Transverse colon (tissue), 4 donors: ENCODE measurements at regions not wholly inside any gene's neighbourhood (a gene's known extent, or its start where the extent isn't known, plus 50 kb on each side); places are given as distances from the start of the nearest gene placed in this dataset.

Source experiments
- DNase-seq: peaks from one replicate; pipeline ENCODE4 v3.0.0-alpha.2; 2019
- H3K27ac ChIP-seq, 4 donors: fragments of 200-600 bp; sonication (generic); 2 replicates each; pipeline ENCODE4 v1.5.1; 2016 to 2018; ENCODE audit warnings: inconsistent platforms in 4 of 4
- H3K27me3 ChIP-seq: fragments of 200-600 bp; sonication (generic); 2 replicates; pipeline ENCODE4 v1.5.1; 2017; ENCODE audit warnings: inconsistent platforms
- H3K36me3 ChIP-seq, 4 donors: fragments of 200-600 bp; sonication (generic); 2 replicates each; pipeline ENCODE4 v1.5.1; 2017 to 2019; ENCODE audit warnings: inconsistent platforms in 4 of 4
- H3K4me1 ChIP-seq, 4 donors: fragments of 200-600 bp; sonication (generic); 2 replicates each; pipeline ENCODE4 v1.5.1; 2017 to 2020; ENCODE audit warnings: inconsistent platforms in 4 of 4
- H3K4me3 ChIP-seq, 4 donors: fragments of 200-600 bp; sonication (generic); 1 replicate in 1 of 4; 2 replicates in 3 of 4; pipeline versions ENCODE4 v1.5.1 to v1.6.1; 2017 to 2019; ENCODE audit warnings: inconsistent platforms in 4 of 4
- H3K9me3 ChIP-seq, 2 donors: fragments of 200-600 bp; sonication (generic); 2 replicates each; pipeline ENCODE4 v1.5.1; 2017 to 2019; ENCODE audit warnings: inconsistent platforms in 2 of 2
- CTCF ChIP-seq, 5 experiments: fragments of 200-600 bp in 3 of 5; fragments of 450-650 bp in 2 of 5; sonication (generic) in 3 of 5; IDR thresholded peaks; 1 replicate in 2 of 5; 2 replicates in 3 of 5; pipeline ENCODE4 v1.5.1; 2016 to 2017; ENCODE audit warnings: antibody characterized with exemption in 5 of 5, inconsistent platforms in 3 of 5, mild to moderate bottlenecking in 2 of 5, moderate library complexity in 1 of 5
- EP300 ChIP-seq: sonication (generic); formaldehyde crosslinking; IDR thresholded peaks from one replicate; pipeline ENCODE4 v1.6.1; 2017; ENCODE audit warnings: antibody characterized with exemption, low read depth
- POLR2A ChIP-seq: fragments of 450-650 bp; IDR thresholded peaks from one replicate; pipeline ENCODE4 v1.6.1; 2016; ENCODE audit warnings: antibody characterized with exemption, mild to moderate bottlenecking, moderate library complexity
- POLR2AphosphoS5 ChIP-seq, 3 donors: sonication (generic); formaldehyde crosslinking; IDR thresholded peaks; one replicate each; pipeline ENCODE4 v1.6.1; 2016; ENCODE audit warnings: antibody characterized with exemption in 3 of 3
- WGBS, 2 donors: methylation state at CpG; one replicate each; pipeline ENCODE4 v1.1.5; 2018; ENCODE audit warnings: low coverage in 1 of 2; 5-methylcytosine and 5-hydroxymethylcytosine counted together
- in situ Hi-C, 4 donors: fragments of 200-750 bp; cut with MboI; loops; one replicate each; pipeline versions ENCODE4 v1.15.0 to v1.15.1; 2017; ENCODE audit warnings: low sequenced_read_pairs in 3 of 4, low pct_ligation_motif_present in 1 of 4, low pct_unique_long_range_greater_than_20kb in 1 of 4
- intact Hi-C: fragments of 100-400 bp; cut with DNase I; formaldehyde crosslinking; loops from one replicate; pipeline ENCODE4 v1.15.1; 2023; ENCODE audit warnings: low total_unique reads

GRCh38 chr21:15373941-15374340 lies 309.1 kb upstream of the NRIP1 start:
- Histone ChIP-seq H3K27me3 (no peaks in the 10 kb centered on the region), H3K9me3 (no peaks in the 10 kb centered on the region), H3K36me3 (no peaks in the 10 kb centered on the region), H3K4me3 (no peak overlapping the region), H3K27ac (no peak overlapping the region), H3K4me1 (no peaks in the 10 kb centered on the region)
- intact Hi-C loops (no loop called here), in situ Hi-C loops (loop anchor here in 1 of 4 donors (25.0 kb wide), 1 partner anchor 112 kb away; no protein-coding TSS in a partner anchor)
- TF ChIP-seq POLR2AphosphoS5 (IDR thresholded peaks at IDR 0.05) (no peak), EP300 (no peak), CTCF (IDR thresholded peaks at IDR 0.05) (no peak), POLR2A (no peak)
- WGBS, 2 donors: 76 to 90% methylated on average over 1 of the region's 1 CpG
- no peak for DNase-seq

GRCh38 chr21:15379776-15380175 lies 315.0 kb upstream of the NRIP1 start:
- 69 to 78% methylated on average over 3 of the region's 3 CpGs for WGBS, 2 donors
- no peak for DNase-seq
- Histone ChIP-seq H3K4me1 (no peaks in the 10 kb centered on the region), H3K27ac (no peak overlapping the region), H3K9me3 (no peaks in the 10 kb centered on the region), H3K36me3 (no peaks in the 10 kb centered on the region), H3K4me3 (no peak overlapping the region), H3K27me3 (no peaks in the 10 kb centered on the region)
- in situ Hi-C loops (loop anchor here in 1 of 4 donors (10.0 kb wide), 1 partner anchor 65 kb away; no protein-coding TSS in a partner anchor), intact Hi-C loops (no loop called here)
- TF ChIP-seq CTCF (IDR thresholded peaks at IDR 0.05) (no peak), POLR2A (no peak), POLR2AphosphoS5 (IDR thresholded peaks at IDR 0.05) (no peak), EP300 (no peak)

- in situ Hi-C loops: loop anchor here in 1 of 4 donors (10.0 kb wide), 1 partner anchor 61 kb away; no protein-coding TSS in a partner anchor
Measured at GRCh38 chr21:15383588-15383987, 318.8 kb upstream of the NRIP1 start.

GRCh38 chr21:15390049-15390448 lies 325.2 kb upstream of the NRIP1 start:
- Histone ChIP-seq H3K27me3 (no peaks in the 10 kb centered on the region), H3K9me3 (no peaks in the 10 kb centered on the region), H3K36me3 (no peaks in the 10 kb centered on the region), H3K4me3 (no peak overlapping the region), H3K4me1 (no peaks in the 10 kb centered on the region), H3K27ac (no peak overlapping the region)
- 85 to 86% methylated on average over 2 of the region's 2 CpGs for WGBS, 2 donors
- DNase-seq: no peak
- no peak for TF ChIP-seq POLR2AphosphoS5 (IDR thresholded peaks at IDR 0.05)
- TF ChIP-seq POLR2A: no peak
- TF ChIP-seq EP300: no peak
- no peak for TF ChIP-seq CTCF (IDR thresholded peaks at IDR 0.05)
- intact Hi-C loops (no loop called here), in situ Hi-C loops (no loop called here)

More at GRCh38 chr21:15383588-15383987, 318.8 kb upstream of the NRIP1 start:
- no peaks in the 10 kb centered on the region for H3K4me1 ChIP-seq
- no peak overlapping the region for H3K27ac ChIP-seq
- no peak overlapping the region for H3K4me3 ChIP-seq
- no peak for TF ChIP-seq CTCF (IDR thresholded peaks at IDR 0.05)
- no peak for TF ChIP-seq POLR2A
- TF ChIP-seq EP300: no peak
- no peak for DNase-seq
- intact Hi-C loops: no loop called here
- WGBS, 2 donors: 80 to 100% methylated on average over 3 to 4 of the region's 4 CpGs
- no peaks in the 10 kb centered on the region for H3K9me3 ChIP-seq
- no peaks in the 10 kb centered on the region for H3K36me3 ChIP-seq
- no peaks in the 10 kb centered on the region for H3K27me3 ChIP-seq
